ENCODE measurements at regions not wholly inside any gene's neighbourhood (a gene's known extent, or its start where the extent isn't known, plus 50 kb on each side); places are given as distances from the start of the nearest gene placed in this dataset.

DNA sequence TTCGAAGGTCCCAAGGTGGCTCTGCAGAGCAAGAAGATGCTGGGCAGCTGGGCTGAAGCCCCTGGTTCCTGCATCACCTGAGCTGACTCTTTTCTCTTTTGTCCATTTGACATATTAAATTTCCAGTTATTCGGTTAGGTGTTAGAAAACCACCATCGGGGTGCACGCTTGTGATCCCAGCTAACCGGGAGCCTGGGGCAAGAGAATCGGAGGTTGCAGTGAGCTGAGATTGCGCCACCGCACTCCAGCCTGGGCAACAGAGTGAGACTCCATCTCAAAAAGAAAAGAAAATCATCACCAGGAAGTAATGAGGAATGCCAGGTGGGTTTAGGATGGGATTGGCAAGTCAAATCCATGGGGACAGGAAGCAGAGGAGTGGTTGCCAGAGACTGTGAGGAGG lies 76.3 kb upstream of the ZC3H12A start:
- DNase-seq (ENCODE audit: low spot score in 2 of 2, unreplicated experiment in 2 of 2) = no peak
- H3K4me1 Mint-ChIP-seq = no peaks in the 10 kb centered on the region
- no peak overlapping the region for H3K4me3 Mint-ChIP-seq
- TF ChIP-seq, protein P1, sequence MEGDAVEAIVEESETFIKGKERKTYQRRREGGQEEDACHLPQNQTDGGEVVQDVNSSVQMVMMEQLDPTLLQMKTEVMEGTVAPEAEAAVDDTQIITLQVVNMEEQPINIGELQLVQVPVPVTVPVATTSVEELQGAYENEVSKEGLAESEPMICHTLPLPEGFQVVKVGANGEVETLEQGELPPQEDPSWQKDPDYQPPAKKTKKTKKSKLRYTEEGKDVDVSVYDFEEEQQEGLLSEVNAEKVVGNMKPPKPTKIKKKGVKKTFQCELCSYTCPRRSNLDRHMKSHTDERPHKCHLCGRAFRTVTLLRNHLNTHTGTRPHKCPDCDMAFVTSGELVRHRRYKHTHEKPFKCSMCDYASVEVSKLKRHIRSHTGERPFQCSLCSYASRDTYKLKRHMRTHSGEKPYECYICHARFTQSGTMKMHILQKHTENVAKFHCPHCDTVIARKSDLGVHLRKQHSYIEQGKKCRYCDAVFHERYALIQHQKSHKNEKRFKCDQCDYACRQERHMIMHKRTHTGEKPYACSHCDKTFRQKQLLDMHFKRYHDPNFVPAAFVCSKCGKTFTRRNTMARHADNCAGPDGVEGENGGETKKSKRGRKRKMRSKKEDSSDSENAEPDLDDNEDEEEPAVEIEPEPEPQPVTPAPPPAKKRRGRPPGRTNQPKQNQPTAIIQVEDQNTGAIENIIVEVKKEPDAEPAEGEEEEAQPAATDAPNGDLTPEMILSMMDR (IDR thresholded peaks at IDR 0.05; ENCODE audit: unreplicated experiment) = no peak
- no peaks in the 10 kb centered on the region for H3K9me3 Mint-ChIP-seq
- H3K36me3 Mint-ChIP-seq = no peaks in the 10 kb centered on the region
- H3K27ac Mint-ChIP-seq = no peak overlapping the region
- peaks cover 77% of the 10 kb centered on the region for H3K27me3 Mint-ChIP-seq (ENCODE audit: low read depth)

DNA sequence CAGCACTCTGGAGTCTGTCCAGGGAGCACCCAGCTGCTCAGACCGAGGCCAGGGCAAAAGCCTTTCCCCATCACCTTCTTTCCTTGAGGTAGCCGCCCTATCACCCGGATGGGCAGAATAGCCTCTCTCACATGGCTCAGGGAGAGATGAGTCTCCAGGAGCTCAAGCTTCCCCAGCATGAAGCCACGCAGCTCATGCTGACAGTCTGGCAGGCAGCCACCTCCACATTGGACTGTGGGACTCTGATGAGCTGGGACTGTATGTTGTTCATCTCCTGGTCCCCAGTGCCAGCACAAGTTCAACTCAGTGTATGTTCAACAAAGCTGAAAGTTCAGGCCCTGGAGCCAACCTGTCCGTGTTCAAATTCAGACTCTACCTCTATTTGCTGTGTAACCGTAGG lies 75.2 kb upstream of the ZC3H12A start:
- Mint-ChIP-seq H3K9me3 (no peaks in the 10 kb centered on the region), H3K27me3 (ENCODE audit: low read depth) (peaks cover 70% of the 10 kb centered on the region), H3K4me1 (no peaks in the 10 kb centered on the region), H3K36me3 (no peaks in the 10 kb centered on the region), H3K27ac (no peak overlapping the region), H3K4me3 (no peak overlapping the region)
- DNase-seq (ENCODE audit: low spot score in 2 of 2, unreplicated experiment in 2 of 2) = no peak
- TF ChIP-seq, protein P1 (IDR thresholded peaks at IDR 0.05; ENCODE audit: unreplicated experiment) = no peak

DNA sequence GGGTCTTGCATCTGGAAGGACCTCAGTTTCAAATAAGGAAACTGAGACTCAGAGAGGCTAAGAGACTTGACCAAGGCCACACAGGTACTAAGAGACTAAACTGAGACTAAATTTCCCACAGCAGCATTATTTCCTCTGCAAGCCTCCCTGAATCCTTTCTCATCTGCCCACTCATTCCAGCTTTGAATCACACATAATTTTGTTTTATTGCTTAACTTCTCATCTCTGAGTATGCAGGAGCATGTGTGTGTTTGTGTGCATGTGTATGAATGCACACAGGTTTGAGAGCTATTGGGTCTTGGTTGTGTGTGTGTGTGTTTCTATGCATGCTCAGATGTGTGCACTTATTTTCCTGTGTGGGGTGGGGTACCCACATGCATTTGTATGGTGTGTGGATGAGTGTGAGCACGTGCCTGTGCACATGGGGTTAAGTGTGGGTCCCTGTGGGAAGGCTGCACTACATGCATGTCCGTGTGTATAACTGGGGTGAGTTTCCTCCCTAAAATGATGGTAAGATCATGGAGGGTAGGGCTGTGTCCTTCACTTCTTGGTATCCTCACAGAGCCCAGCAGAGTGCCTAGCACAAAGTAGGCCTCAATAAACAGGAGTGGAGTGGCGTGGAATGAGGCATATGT lies 74.4 kb upstream of the ZC3H12A start:
- no peaks in the 10 kb centered on the region for H3K9me3 Mint-ChIP-seq
- no peak overlapping the region for H3K27ac Mint-ChIP-seq
- no peak for DNase-seq (ENCODE audit: low spot score in 2 of 2, unreplicated experiment in 2 of 2)
- H3K36me3 Mint-ChIP-seq = no peaks in the 10 kb centered on the region
- TF ChIP-seq, protein P1 (IDR thresholded peaks at IDR 0.05; ENCODE audit: unreplicated experiment) = no peak
- no peak overlapping the region for H3K4me3 Mint-ChIP-seq
- H3K27me3 Mint-ChIP-seq (ENCODE audit: low read depth) = peaks cover 68% of the 10 kb centered on the region
- H3K4me1 Mint-ChIP-seq = no peaks in the 10 kb centered on the region

GRCh38 chr1:37400466-37401225 lies 73.7 kb upstream of the ZC3H12A start:
- Mint-ChIP-seq H3K4me3 (no peak overlapping the region), H3K27me3 (ENCODE audit: low read depth) (peaks cover 67% of the 10 kb centered on the region), H3K27ac (no peak overlapping the region), H3K9me3 (no peaks in the 10 kb centered on the region), H3K4me1 (no peaks in the 10 kb centered on the region), H3K36me3 (no peaks in the 10 kb centered on the region)
- no peak for DNase-seq (ENCODE audit: low spot score in 2 of 2, unreplicated experiment in 2 of 2)
- TF ChIP-seq, protein P1 (IDR thresholded peaks at IDR 0.05; ENCODE audit: unreplicated experiment) = no peak

GRCh38 chr1:37403166-37403565 lies 71.2 kb upstream of the ZC3H12A start:
- H3K4me1 Mint-ChIP-seq = no peaks in the 10 kb centered on the region
- peaks cover 52% of the 10 kb centered on the region for H3K27me3 Mint-ChIP-seq (ENCODE audit: low read depth)
- H3K36me3 Mint-ChIP-seq = no peaks in the 10 kb centered on the region
- TF ChIP-seq, protein P1 (IDR thresholded peaks at IDR 0.05; ENCODE audit: unreplicated experiment) = no peak
- no peak overlapping the region for H3K4me3 Mint-ChIP-seq
- H3K27ac Mint-ChIP-seq = no peak overlapping the region
- H3K9me3 Mint-ChIP-seq = no peaks in the 10 kb centered on the region
- no peak for DNase-seq (ENCODE audit: low spot score in 2 of 2, unreplicated experiment in 2 of 2)
